ENCODE measurements at regions not wholly inside any gene's neighbourhood (a gene's known extent, or its start where the extent isn't known, plus 50 kb on each side); places are given as distances from the start of the nearest gene placed in this dataset.
"Not testable (repeated sequence)": the region's sequence is repeated elsewhere in the genome, so short reads cannot be mapped to it uniquely, and the experiment has no call there.

DNA sequence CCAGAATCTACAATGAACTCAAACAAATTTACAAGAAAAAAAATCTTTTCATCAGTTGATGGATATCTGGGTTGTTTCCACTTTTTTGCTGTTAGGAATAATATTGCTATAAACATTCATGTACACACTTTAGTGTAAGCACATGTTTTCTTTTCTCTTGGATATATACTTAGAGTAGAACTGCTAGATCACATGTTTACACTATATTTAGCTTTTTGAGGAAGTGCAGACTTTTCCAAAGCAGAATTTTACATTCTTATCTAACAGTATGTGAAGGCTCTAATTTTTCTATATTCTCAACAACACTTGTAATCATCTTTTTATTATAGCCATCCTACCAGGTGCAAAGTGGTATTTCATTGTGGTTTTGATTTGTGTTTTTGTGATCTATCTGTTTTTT is 103.6 kb upstream of the RMP24 start:
- no peak overlapping the region for H3K9ac ChIP-seq (ENCODE audit: low read depth, low read length)
- H3K36me3 ChIP-seq (ENCODE audit: insufficient read depth, low read length): peaks cover 4% of the 10 kb centered on the region; the same call in 1 of the 2 replicates
- peaks cover 8% of the 10 kb centered on the region for H3K9me3 ChIP-seq (ENCODE audit: control insufficient read depth, insufficient read depth, low read length)
- H3K4me1 ChIP-seq (ENCODE audit: insufficient read depth, low read length): peaks cover 4% of the 10 kb centered on the region; the same call in 1 of the 2 replicates

DNA sequence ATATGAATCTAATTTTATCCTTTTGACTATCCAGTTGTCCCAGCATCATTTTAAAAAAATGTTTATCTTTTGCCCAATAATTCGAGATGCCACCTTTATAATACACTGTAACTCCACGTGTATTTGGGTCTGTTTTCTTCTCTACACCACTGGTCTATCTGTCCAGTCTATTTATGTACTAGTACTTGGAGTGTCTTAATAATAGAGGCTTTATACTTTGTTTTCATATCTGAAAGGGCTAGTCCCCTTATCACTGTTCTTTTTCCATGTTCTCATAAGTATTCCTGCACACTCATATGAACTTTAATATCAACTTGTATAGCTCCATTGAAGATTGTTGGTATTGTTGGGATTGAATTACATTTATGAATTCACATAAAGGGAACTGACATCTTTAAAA is 101.1 kb upstream of the RMP24 start:
- Histone ChIP-seq H3K4me1 (ENCODE audit: insufficient read depth, low read length) (peaks cover 7% of the 10 kb centered on the region; the same call in 1 of the 2 replicates), H3K9ac (ENCODE audit: low read depth, low read length) (no peak overlapping the region), H3K36me3 (ENCODE audit: insufficient read depth, low read length) (peaks cover 4% of the 10 kb centered on the region; the same call in 1 of the 2 replicates), H3K9me3 (ENCODE audit: control insufficient read depth, insufficient read depth, low read length) (peaks cover 10% of the 10 kb centered on the region)

GRCh38 chr18:35875566-35875965 is 96.9 kb upstream of the RMP24 start:
- H3K4me1 ChIP-seq (ENCODE audit: insufficient read depth, low read length): peaks cover 7% of the 10 kb centered on the region; the same call in 1 of the 2 replicates
- peaks cover 10% of the 10 kb centered on the region for H3K9me3 ChIP-seq (ENCODE audit: control insufficient read depth, insufficient read depth, low read length)
- no peak overlapping the region for H3K9ac ChIP-seq (ENCODE audit: low read depth, low read length)
- peaks cover 4% of the 10 kb centered on the region; the same call in 1 of the 2 replicates for H3K36me3 ChIP-seq (ENCODE audit: insufficient read depth, low read length)

- H3K36me3 ChIP-seq (ENCODE audit: insufficient read depth, low read length): peaks cover 4% of the 10 kb centered on the region; the same call in 1 of the 2 replicates
- H3K4me1 ChIP-seq (ENCODE audit: insufficient read depth, low read length): peaks cover 7% of the 10 kb centered on the region; the same call in 1 of the 2 replicates
- peaks cover 10% of the 10 kb centered on the region for H3K9me3 ChIP-seq (ENCODE audit: control insufficient read depth, insufficient read depth, low read length)
- no peak overlapping the region for H3K9ac ChIP-seq (ENCODE audit: low read depth, low read length)
Measured at GRCh38 chr18:35876243-35876642, 96.2 kb upstream of the RMP24 start.

- Histone ChIP-seq H3K4me1 (ENCODE audit: insufficient read depth, low read length) (peaks cover 19% of the 10 kb centered on the region), H3K9me3 (ENCODE audit: control insufficient read depth, insufficient read depth, low read length) (no peaks in the 10 kb centered on the region), H3K9ac (ENCODE audit: low read depth, low read length) (no peak overlapping the region), H3K36me3 (ENCODE audit: insufficient read depth, low read length) (no peaks in the 10 kb centered on the region)
Measured at GRCh38 chr18:35880788-35881455, 91.6 kb upstream of the RMP24 start.

DNA sequence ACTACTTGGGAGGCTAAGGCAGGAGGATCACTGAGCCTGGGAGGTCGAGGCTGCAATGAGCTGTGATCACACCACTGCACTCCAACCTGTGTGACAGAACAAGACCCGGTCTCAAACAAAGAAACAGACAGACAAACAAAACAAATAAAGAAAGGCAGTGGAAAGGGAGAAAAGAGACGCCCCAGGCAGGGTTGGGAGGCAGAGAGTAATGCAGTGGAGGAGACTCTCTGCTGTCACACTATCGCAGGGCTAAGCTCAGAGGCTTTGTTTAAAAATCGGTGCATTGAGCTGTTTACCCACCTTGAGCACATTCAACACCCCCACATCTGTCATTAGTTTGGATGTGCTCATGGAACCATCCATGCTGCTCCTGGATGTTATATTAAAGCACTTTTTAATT is 84.2 kb upstream of the RMP24 start:
- Histone ChIP-seq H3K4me1 (ENCODE audit: insufficient read depth, low read length) (peaks cover 20% of the 10 kb centered on the region), H3K9me3 (ENCODE audit: control insufficient read depth, insufficient read depth, low read length) (peaks cover 6% of the 10 kb centered on the region; the same call in 1 of the 2 replicates), H3K36me3 (ENCODE audit: insufficient read depth, low read length) (no peaks in the 10 kb centered on the region), H3K9ac (ENCODE audit: low read depth, low read length) (no peak overlapping the region)

DNA sequence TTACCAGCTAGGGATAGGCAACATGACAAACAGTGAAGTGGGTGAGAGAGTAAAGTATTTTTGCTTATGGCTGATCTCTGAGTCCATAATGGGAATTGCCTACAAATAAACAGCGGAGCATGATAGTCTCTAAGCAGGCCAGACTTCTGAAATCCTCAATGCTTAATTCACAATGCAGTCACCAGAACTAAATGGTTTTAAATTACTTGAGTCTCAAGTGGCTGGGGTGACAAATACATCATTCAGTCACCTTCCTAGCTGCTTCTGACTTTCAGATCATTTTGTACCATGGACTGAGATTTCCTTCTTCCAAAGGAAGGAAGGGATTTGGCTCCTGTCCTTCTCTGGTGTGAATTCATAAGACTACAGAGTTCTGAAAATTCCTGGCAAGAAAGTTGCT is 82.8 kb upstream of the RMP24 start:
- H3K9ac ChIP-seq (ENCODE audit: low read depth, low read length): no peak overlapping the region
- peaks cover 7% of the 10 kb centered on the region; the same call in 1 of the 2 replicates for H3K4me1 ChIP-seq (ENCODE audit: insufficient read depth, low read length)
- no peaks in the 10 kb centered on the region; the same call in 1 of the 2 replicates for H3K36me3 ChIP-seq (ENCODE audit: insufficient read depth, low read length)
- peaks cover 15% of the 10 kb centered on the region for H3K9me3 ChIP-seq (ENCODE audit: control insufficient read depth, insufficient read depth, low read length)

DNA sequence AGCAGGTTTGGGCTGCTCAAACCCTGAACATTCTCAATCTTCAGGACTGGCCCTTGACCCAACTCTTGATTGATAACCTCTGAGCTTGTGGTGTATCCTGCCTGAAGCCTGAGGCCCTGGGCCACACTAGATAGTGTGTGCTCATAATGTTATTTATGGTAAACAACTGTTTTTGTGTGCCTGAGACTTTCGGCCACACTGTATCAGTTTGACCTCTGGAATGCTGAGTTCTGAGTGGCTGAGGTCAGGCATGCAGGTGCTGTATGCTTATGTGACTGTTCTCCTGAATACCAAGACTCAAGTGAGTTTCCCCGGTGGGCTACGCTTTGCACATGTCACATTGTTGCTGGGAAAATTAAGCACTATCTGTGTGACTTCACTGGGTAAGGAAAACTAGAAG is 82.2 kb upstream of the RMP24 start:
- Histone ChIP-seq H3K9me3 (ENCODE audit: control insufficient read depth, insufficient read depth, low read length) (peaks cover 20% of the 10 kb centered on the region), H3K4me1 (ENCODE audit: insufficient read depth, low read length) (peaks cover 7% of the 10 kb centered on the region; the same call in 1 of the 2 replicates), H3K36me3 (ENCODE audit: insufficient read depth, low read length) (peaks cover 5% of the 10 kb centered on the region; the same call in 1 of the 2 replicates), H3K9ac (ENCODE audit: low read depth, low read length) (no peak overlapping the region)

DNA sequence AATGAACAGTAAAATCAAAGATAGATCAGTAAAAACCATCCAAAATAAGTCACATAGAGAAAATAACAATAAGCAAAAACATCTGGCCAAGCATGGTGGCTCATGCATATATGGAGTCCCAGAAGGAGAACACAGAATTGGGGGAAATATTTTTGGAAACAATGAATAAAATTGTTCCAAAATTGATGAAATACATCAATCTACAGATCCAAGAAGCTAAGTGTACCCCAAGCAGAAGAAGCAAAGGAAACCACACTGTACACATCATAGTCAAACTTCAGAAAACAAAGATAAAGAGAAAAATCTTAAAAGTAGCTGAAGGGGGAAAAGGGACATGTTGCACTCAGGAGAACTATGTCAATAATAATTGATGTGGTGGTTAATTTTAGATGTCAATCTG is 80.4 kb upstream of the RMP24 start:
- peaks cover 12% of the 10 kb centered on the region; the same call in 1 of the 2 replicates for H3K36me3 ChIP-seq (ENCODE audit: insufficient read depth, low read length)
- H3K9ac ChIP-seq (ENCODE audit: low read depth, low read length): no peak overlapping the region
- H3K4me1 ChIP-seq (ENCODE audit: insufficient read depth, low read length): peaks cover 7% of the 10 kb centered on the region; the same call in 1 of the 2 replicates
- H3K9me3 ChIP-seq (ENCODE audit: control insufficient read depth, insufficient read depth, low read length): peaks cover 37% of the 10 kb centered on the region

GRCh38 chr18:35897481-35897880 is 75.0 kb upstream of the RMP24 start:
- Histone ChIP-seq H3K36me3 (ENCODE audit: insufficient read depth, low read length) (peaks cover 12% of the 10 kb centered on the region; the same call in 1 of the 2 replicates), H3K9me3 (ENCODE audit: control insufficient read depth, insufficient read depth, low read length) (peaks cover 38% of the 10 kb centered on the region)
- not testable (repeated sequence) for H3K4me1 ChIP-seq (ENCODE audit: insufficient read depth, low read length); H3K9ac ChIP-seq (ENCODE audit: low read depth, low read length)

- Histone ChIP-seq H3K4me1 (ENCODE audit: insufficient read depth, low read length) (no peaks in the 10 kb centered on the region), H3K9ac (ENCODE audit: low read depth, low read length) (no peak overlapping the region), H3K9me3 (ENCODE audit: control insufficient read depth, insufficient read depth, low read length) (peaks cover 4% of the 10 kb centered on the region; the same call in 1 of the 2 replicates), H3K36me3 (ENCODE audit: insufficient read depth, low read length) (peaks cover 11% of the 10 kb centered on the region)
Measured at GRCh38 chr18:35904389-35905037, 68.0 kb upstream of the RMP24 start.

GRCh38 chr18:35905436-35905835 is 67.0 kb upstream of the RMP24 start:
- peaks cover 12% of the 10 kb centered on the region for H3K36me3 ChIP-seq (ENCODE audit: insufficient read depth, low read length)
- peaks cover 4% of the 10 kb centered on the region; the same call in 1 of the 2 replicates for H3K9me3 ChIP-seq (ENCODE audit: control insufficient read depth, insufficient read depth, low read length)
- H3K4me1 ChIP-seq (ENCODE audit: insufficient read depth, low read length): no peaks in the 10 kb centered on the region
- H3K9ac ChIP-seq (ENCODE audit: low read depth, low read length): no peak overlapping the region

GRCh38 chr18:35906291-35906690 is 66.2 kb upstream of the RMP24 start:
- H3K4me1 ChIP-seq (ENCODE audit: insufficient read depth, low read length); H3K9ac ChIP-seq (ENCODE audit: low read depth, low read length); H3K9me3 ChIP-seq (ENCODE audit: control insufficient read depth, insufficient read depth, low read length): not testable (repeated sequence)
- peaks cover 18% of the 10 kb centered on the region for H3K36me3 ChIP-seq (ENCODE audit: insufficient read depth, low read length)

GRCh38 chr18:35910327-35910726 is 62.2 kb upstream of the RMP24 start:
- Histone ChIP-seq H3K9me3 (ENCODE audit: control insufficient read depth, insufficient read depth, low read length) (no peaks in the 10 kb centered on the region), H3K4me1 (ENCODE audit: insufficient read depth, low read length) (0 out of 2 replicates have a peak, but pooled peaks cover 3% of the 10 kb centered on the region), H3K9ac (ENCODE audit: low read depth, low read length) (no peak overlapping the region), H3K36me3 (ENCODE audit: insufficient read depth, low read length) (peaks cover 13% of the 10 kb centered on the region)

- peaks cover 13% of the 10 kb centered on the region for H3K36me3 ChIP-seq (ENCODE audit: insufficient read depth, low read length)
- H3K9ac ChIP-seq (ENCODE audit: low read depth, low read length): no peak overlapping the region
- H3K4me1 ChIP-seq (ENCODE audit: insufficient read depth, low read length): 0 out of 2 replicates have a peak, but pooled peaks cover 3% of the 10 kb centered on the region
- H3K9me3 ChIP-seq (ENCODE audit: control insufficient read depth, insufficient read depth, low read length): no peaks in the 10 kb centered on the region
Measured at GRCh38 chr18:35912332-35912731, 60.1 kb upstream of the RMP24 start.

Data from ES-I3 (cell line).